Choroid plexus epithelial cell (primary cell): ENCODE measurements at regions not wholly inside any gene's neighbourhood (a gene's known extent, or its start where the extent isn't known, plus 50 kb on each side); places are given as distances from the start of the nearest gene placed in this dataset.

Experiments used
- DNase-seq: peaks from one replicate; pipeline ENCODE4 v3.0.0-alpha.2; 2010; ENCODE audit warnings: low read depth
- H3K4me3 ChIP-seq: 2 replicates; pipeline ENCODE4 v1.5.1; 2011; ENCODE audit warnings: low read depth, mild to moderate bottlenecking, control low read depth, low read length, moderate library complexity
- CTCF ChIP-seq: conservative IDR thresholded peaks from 2 replicates; pipeline ENCODE4 v1.5.1; 2011; ENCODE audit warnings: low read depth, mild to moderate bottlenecking, control low read depth, inconsistent platforms, low read length, moderate library complexity

- H3K4me3 ChIP-seq: no peak overlapping the region
- no peak for TF ChIP-seq CTCF
- DNase-seq: no peak
Observed at GRCh38 chr13:59346999-59347723, 816.6 kb downstream of the DIAPH3 start.

- DNase-seq: no peak
- no peak overlapping the region for H3K4me3 ChIP-seq
- TF ChIP-seq CTCF: no peak
Observed at GRCh38 chr13:59348617-59349016, 815.1 kb downstream of the DIAPH3 start.

GRCh38 chr13:59352600-59352999, 811.1 kb downstream of the DIAPH3 start:
- no peak for TF ChIP-seq CTCF
- DNase-seq: no peak
- no peak overlapping the region for H3K4me3 ChIP-seq

- no peak for DNase-seq
- TF ChIP-seq CTCF: no peak
- no peak overlapping the region for H3K4me3 ChIP-seq
Observed at GRCh38 chr13:59354665-59355369, 808.9 kb downstream of the DIAPH3 start.

- no peak overlapping the region for H3K4me3 ChIP-seq
- TF ChIP-seq CTCF: no peak
- DNase-seq: peak; percentile 82
Observed at GRCh38 chr13:59356607-59357006, 807.1 kb downstream of the DIAPH3 start.

- DNase-seq: no peak
- TF ChIP-seq CTCF: no peak
- no peak overlapping the region for H3K4me3 ChIP-seq
Observed at GRCh38 chr13:59358014-59358413, 805.7 kb downstream of the DIAPH3 start.

GRCh38 chr13:59360108-59360507, 803.6 kb downstream of the DIAPH3 start:
- TF ChIP-seq CTCF: no peak

More at GRCh38 chr13:59360108-59360507, 803.6 kb downstream of the DIAPH3 start:
- no peak for DNase-seq
- no peak overlapping the region for H3K4me3 ChIP-seq
